Neural cell (in vitro differentiated cells): ENCODE measurements at regions not wholly inside any gene's neighbourhood (a gene's known extent, or its start where the extent isn't known, plus 50 kb on each side); places are given as distances from the start of the nearest gene placed in this dataset.
"Not testable (repeated sequence)": the region's sequence is repeated elsewhere in the genome, so short reads cannot be mapped to it uniquely, and the experiment has no call there.

ENCODE experiments used
- H2AFZ ChIP-seq: fragments of 200-600, 300-800 bp; sonication (generic), shearing (Covaris generic); 2 replicates; pipeline ENCODE4 v1.6.0; 2014; ENCODE audit warnings: low read depth, mild to moderate bottlenecking, antibody characterized with exemption, low read length, moderate library complexity
- H3F3A ChIP-seq: fragments of 200-600 bp; shearing (Covaris generic); 2 replicates; pipeline ENCODE4 v1.6.1; 2016; ENCODE audit warnings: mild to moderate bottlenecking, moderate library complexity, mixed read lengths, antibody characterized with exemption, low read length; ENCODE audit not compliant: insufficient read depth, poor library complexity, severe bottlenecking
- H3K27ac ChIP-seq: fragments of 200-600, 300-800 bp; sonication (generic), shearing (Covaris generic); 2 replicates; pipeline ENCODE4 v1.5.1; 2014; ENCODE audit warnings: mild to moderate bottlenecking, low read length, moderate library complexity
- H3K27me3 ChIP-seq: fragments of 300-800, 200-600 bp; sonication (generic), shearing (Covaris generic); 2 replicates; pipeline ENCODE4 v1.6.0; 2014; ENCODE audit warnings: mild to moderate bottlenecking, low read depth, low read length, moderate library complexity; ENCODE audit not compliant: insufficient read depth
- H3K36me3 ChIP-seq: fragments of 300-800, 200-600 bp; sonication (generic), shearing (Covaris generic); 2 replicates; pipeline ENCODE4 v1.5.1; 2014; ENCODE audit warnings: mild to moderate bottlenecking, antibody characterized with exemption, low read length, moderate library complexity; ENCODE audit not compliant: insufficient read depth
- H3K4me2 ChIP-seq: fragments of 300-800, 200-600 bp; sonication (generic), shearing (Covaris generic); 2 replicates; pipeline ENCODE4 v1.6.0; 2014; ENCODE audit warnings: mild to moderate bottlenecking, low read length
- H3K4me3 ChIP-seq: fragments of 300-800, 200-600 bp; sonication (generic), shearing (Covaris generic); 2 replicates; pipeline ENCODE4 v1.5.1; 2014; ENCODE audit warnings: mild to moderate bottlenecking, low read length, moderate library complexity
- H3K79me2 ChIP-seq: fragments of 200-600 bp; shearing (Covaris generic); replicated peaks from 2 replicates; pipeline ENCODE4 v1.6.0; 2014; ENCODE audit warnings: mild to moderate bottlenecking, low read length, moderate library complexity; ENCODE audit not compliant: insufficient read depth
- H3K9ac ChIP-seq: fragments of 300-800, 200-600 bp; sonication (generic), shearing (Covaris generic); 2 replicates; pipeline ENCODE4 v1.6.1; 2016; ENCODE audit warnings: mild to moderate bottlenecking, low read length, mixed read lengths
- H3K9me2 ChIP-seq: fragments of 200-600 bp; shearing (Covaris generic); 2 replicates; pipeline ENCODE4 v1.6.1; 2016; ENCODE audit warnings: mild to moderate bottlenecking, low read length, mixed read lengths; ENCODE audit not compliant: insufficient read depth
- H3K9me3 ChIP-seq: fragments of 200-600, 300-800 bp; sonication (generic), shearing (Covaris generic); 2 replicates; pipeline ENCODE4 v1.6.1; 2016; ENCODE audit warnings: mild to moderate bottlenecking, mixed run types, low read length, moderate library complexity, mixed read lengths
- H4K20me1 ChIP-seq: fragments of 200-600 bp; shearing (Covaris generic); 2 replicates; pipeline ENCODE4 v1.6.1; 2016; ENCODE audit warnings: mild to moderate bottlenecking, mixed run types; ENCODE audit not compliant: insufficient read depth
- CTCF ChIP-seq: fragments of 450-650 bp; IDR thresholded peaks from 2 replicates; pipeline ENCODE4 v1.5.1; 2014; ENCODE audit warnings: antibody characterized with exemption, mild to moderate bottlenecking, moderate library complexity; ENCODE audit not compliant: poor library complexity, severe bottlenecking
- EP300 ChIP-seq: fragments of 450-650 bp; conservative IDR thresholded peaks from 2 replicates; pipeline ENCODE4 v1.6.1; 2014; ENCODE audit warnings: antibody characterized with exemption, mild to moderate bottlenecking, moderate library complexity; ENCODE audit not compliant: poor library complexity, severe bottlenecking
- EZH2 ChIP-seq: fragments of 200-600, 300-800 bp; shearing (Covaris generic), sonication (generic); IDR thresholded peaks from 2 replicates; pipeline ENCODE4 v1.6.1; 2014; ENCODE audit warnings: antibody characterized with exemption, low read length, borderline replicate concordance, mild to moderate bottlenecking; ENCODE audit not compliant: insufficient read depth, poor library complexity, severe bottlenecking
- MXI1 ChIP-seq: fragments of 450-650 bp; conservative IDR thresholded peaks from 2 replicates; pipeline ENCODE4 v1.6.1; 2014; ENCODE audit warnings: antibody characterized with exemption, mild to moderate bottlenecking; ENCODE audit not compliant: poor library complexity, severe bottlenecking
- POLR2AphosphoS5 ChIP-seq: IDR thresholded peaks from 2 replicates; pipeline ENCODE4 v1.6.1; 2012
- RAD21 ChIP-seq: fragments of 450-650 bp; conservative IDR thresholded peaks from 2 replicates; pipeline ENCODE4 v1.6.1; 2014; ENCODE audit warnings: antibody characterized with exemption, mild to moderate bottlenecking, moderate library complexity
- REST ChIP-seq: IDR thresholded peaks from 2 replicates; pipeline ENCODE4 v1.6.1; 2012; ENCODE audit warnings: borderline replicate concordance
- SMC3 ChIP-seq: fragments of 450-650 bp; conservative IDR thresholded peaks from 2 replicates; pipeline ENCODE4 v1.6.1; 2014; ENCODE audit warnings: antibody characterized with exemption, mild to moderate bottlenecking, moderate library complexity; ENCODE audit not compliant: poor library complexity
- TAF1 ChIP-seq: IDR thresholded peaks from 2 replicates; pipeline ENCODE4 v1.6.1; 2012; ENCODE audit warnings: low read depth

GRCh38 chrX:74183047-74183446 lies 120.9 kb upstream of the ZCCHC13 start:
- H3K27me3 ChIP-seq, H4K20me1 ChIP-seq, H3K4me2 ChIP-seq: not testable (repeated sequence)

GRCh38 chrX:74181976-74182375 lies 122.0 kb upstream of the ZCCHC13 start:
- not testable (repeated sequence) for H3K9me2 ChIP-seq, H3K9me3 ChIP-seq, H3K4me2 ChIP-seq, H2AFZ ChIP-seq, H3K9ac ChIP-seq, H3K79me2 ChIP-seq, H3K27ac ChIP-seq, H4K20me1 ChIP-seq, H3K36me3 ChIP-seq, H3K4me3 ChIP-seq, H3K27me3 ChIP-seq, H3F3A ChIP-seq

More at GRCh38 chrX:74183047-74183446, 120.9 kb upstream of the ZCCHC13 start:
- not testable (repeated sequence) for H3K79me2 ChIP-seq, H3K27ac ChIP-seq, H3F3A ChIP-seq, H3K36me3 ChIP-seq, H3K9me3 ChIP-seq, H3K9ac ChIP-seq, H3K4me3 ChIP-seq, H2AFZ ChIP-seq, H3K9me2 ChIP-seq

- no peak for TF ChIP-seq MXI1
- TF ChIP-seq REST, result no peak
- TF ChIP-seq EZH2, result no peak
- no peak for TF ChIP-seq CTCF
- TF ChIP-seq TAF1, result no peak
- no peak for TF ChIP-seq POLR2AphosphoS5
- TF ChIP-seq RAD21, result no peak
- TF ChIP-seq EP300, result no peak
- no peak for TF ChIP-seq SMC3
- Histone ChIP-seq H3K4me3 (no peak overlapping the region), H4K20me1 (no peaks in the 10 kb centered on the region), H3K27me3 (no peaks in the 10 kb centered on the region), H3K9me2 (no peaks in the 10 kb centered on the region), H3K27ac (no peak overlapping the region), H3F3A (no peaks in the 10 kb centered on the region), H3K36me3 (no peaks in the 10 kb centered on the region), H2AFZ (no peak overlapping the region), H3K9me3 (no peaks in the 10 kb centered on the region), H3K9ac (no peak overlapping the region), H3K4me2 (no peak overlapping the region), H3K79me2 (no peaks in the 10 kb centered on the region)
Measured at GRCh38 chrX:74180716-74181115, 123.3 kb upstream of the ZCCHC13 start.
